Endodermal cell (in vitro differentiated cells): ENCODE measurements at regions not wholly inside any gene's neighbourhood (a gene's known extent, or its start where the extent isn't known, plus 50 kb on each side); places are given as distances from the start of the nearest gene placed in this dataset.

Source experiments
- DNase-seq: peaks from one replicate; pipeline ENCODE4 v3.0.0-alpha.2; 2017
- H3K27ac ChIP-seq: 2 replicates; pipeline ENCODE4 v1.5.1; 2013; ENCODE audit warnings: mild to moderate bottlenecking, low read depth, low read length, moderate library complexity
- H3K27me3 ChIP-seq: 2 replicates; pipeline ENCODE4 v1.6.1; 2013; ENCODE audit warnings: mild to moderate bottlenecking, low read length, moderate library complexity; ENCODE audit not compliant: insufficient read depth, control insufficient read depth, poor library complexity, severe bottlenecking
- H3K36me3 ChIP-seq: 2 replicates; pipeline ENCODE4 v1.7.0; 2013; ENCODE audit warnings: mild to moderate bottlenecking, low read length, moderate library complexity; ENCODE audit not compliant: control insufficient read depth, insufficient read depth
- H3K4me1 ChIP-seq: one replicate; pipeline ENCODE4 v1.7.0; 2013; ENCODE audit warnings: low read length; ENCODE audit not compliant: control insufficient read depth, insufficient read depth
- H3K4me3 ChIP-seq: 2 replicates; pipeline ENCODE4 v1.5.1; 2013; ENCODE audit warnings: mild to moderate bottlenecking, low read length, moderate library complexity
- H3K9ac ChIP-seq: 2 replicates; pipeline ENCODE4 v1.6.1; 2013; ENCODE audit warnings: mild to moderate bottlenecking, low read length, moderate library complexity; ENCODE audit not compliant: poor library complexity, severe bottlenecking; ENCODE audit errors: extremely low read depth
- H3K9me3 ChIP-seq: 2 replicates; pipeline ENCODE4 v1.6.1; 2013; ENCODE audit warnings: mild to moderate bottlenecking, low read length, moderate library complexity; ENCODE audit not compliant: control insufficient read depth
- H3K27ac Mint-ChIP-seq: 2 replicates; pipeline ENCODE4 v1.8.0; 2020; ENCODE audit warnings: mixed read lengths
- H3K27me3 Mint-ChIP-seq: 2 replicates; pipeline ENCODE4 v1.8.0; 2021; ENCODE audit warnings: mild to moderate bottlenecking, mixed read lengths; ENCODE audit not compliant: insufficient read depth
- H3K36me3 Mint-ChIP-seq: 2 replicates; pipeline ENCODE4 v1.8.0; 2020; ENCODE audit warnings: low read depth, mixed read lengths
- H3K4me1 Mint-ChIP-seq: 2 replicates; pipeline ENCODE4 v1.8.0; 2020; ENCODE audit warnings: mixed read lengths
- H3K4me3 Mint-ChIP-seq: 2 replicates; pipeline ENCODE4 v1.8.0; 2020; ENCODE audit warnings: mild to moderate bottlenecking, moderate library complexity, mixed read lengths
- H3K9me3 Mint-ChIP-seq: 2 replicates; pipeline ENCODE4 v1.8.0; 2020; ENCODE audit warnings: mild to moderate bottlenecking, mixed read lengths
- WGBS, 2 experiments: methylation state at CpG; one replicate each; pipeline versions ENCODE4 v1.1.5 to v1.1.7; 2013; ENCODE audit warnings: missing lambda C conversion rate in 2 of 2, mixed read lengths in 1 of 2; ENCODE audit not compliant: insufficient coverage in 1 of 2, insufficient read length in 1 of 2; 5-methylcytosine and 5-hydroxymethylcytosine counted together
- TF ChIP-seq, protein P1 (sequence below): fragments of 200-600 bp; sonication (generic); conservative IDR thresholded peaks from 2 replicates; pipeline ENCODE4 v1.5.0; 2021; ENCODE audit warnings: antibody characterized with exemption, mild to moderate bottlenecking

DNA sequence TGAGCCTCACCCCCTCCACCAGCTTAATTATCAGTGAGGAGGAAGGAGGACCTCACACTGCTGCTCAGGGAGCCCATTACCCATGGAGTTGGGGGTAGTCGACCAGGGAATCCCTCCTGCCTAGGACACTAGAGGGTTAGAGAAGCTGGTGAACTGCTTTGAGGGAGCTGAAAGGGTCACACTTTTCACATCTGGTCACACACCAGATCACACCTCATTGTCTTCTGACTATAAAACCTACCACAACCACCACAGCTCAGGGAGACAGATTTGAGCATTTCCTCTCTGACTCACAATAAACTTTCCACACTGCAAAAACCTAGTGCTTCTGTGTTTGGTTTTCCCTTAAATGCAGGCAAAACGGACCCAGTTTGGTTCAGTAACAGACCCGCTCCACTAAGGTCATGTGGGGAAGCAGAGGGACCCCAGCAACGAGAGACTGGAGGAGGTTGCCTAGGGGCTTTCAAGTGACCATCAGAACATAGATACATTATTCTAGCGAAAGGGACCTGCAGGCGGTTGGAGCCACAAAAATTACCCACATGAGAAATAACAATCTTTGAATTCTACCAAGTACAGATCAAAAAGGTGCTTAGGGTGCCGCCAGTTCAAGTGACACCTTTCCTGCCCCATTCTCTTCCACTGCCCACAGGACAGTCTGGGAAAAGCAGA, 151.4 kb upstream of the AVPR1A start:
- H3K4me3 ChIP-seq, result no peak overlapping the region
- H3K27ac ChIP-seq, result no peak overlapping the region
- peak overlapping the region; percentile 62 for H3K27ac Mint-ChIP-seq
- no peaks in the 10 kb centered on the region for H3K9me3 ChIP-seq
- 91 to 100% methylated on average over 1 to 7 of the region's 7 CpGs for WGBS, 2 experiments
- TF ChIP-seq, protein P1, sequence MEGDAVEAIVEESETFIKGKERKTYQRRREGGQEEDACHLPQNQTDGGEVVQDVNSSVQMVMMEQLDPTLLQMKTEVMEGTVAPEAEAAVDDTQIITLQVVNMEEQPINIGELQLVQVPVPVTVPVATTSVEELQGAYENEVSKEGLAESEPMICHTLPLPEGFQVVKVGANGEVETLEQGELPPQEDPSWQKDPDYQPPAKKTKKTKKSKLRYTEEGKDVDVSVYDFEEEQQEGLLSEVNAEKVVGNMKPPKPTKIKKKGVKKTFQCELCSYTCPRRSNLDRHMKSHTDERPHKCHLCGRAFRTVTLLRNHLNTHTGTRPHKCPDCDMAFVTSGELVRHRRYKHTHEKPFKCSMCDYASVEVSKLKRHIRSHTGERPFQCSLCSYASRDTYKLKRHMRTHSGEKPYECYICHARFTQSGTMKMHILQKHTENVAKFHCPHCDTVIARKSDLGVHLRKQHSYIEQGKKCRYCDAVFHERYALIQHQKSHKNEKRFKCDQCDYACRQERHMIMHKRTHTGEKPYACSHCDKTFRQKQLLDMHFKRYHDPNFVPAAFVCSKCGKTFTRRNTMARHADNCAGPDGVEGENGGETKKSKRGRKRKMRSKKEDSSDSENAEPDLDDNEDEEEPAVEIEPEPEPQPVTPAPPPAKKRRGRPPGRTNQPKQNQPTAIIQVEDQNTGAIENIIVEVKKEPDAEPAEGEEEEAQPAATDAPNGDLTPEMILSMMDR, result no peak
- H3K36me3 Mint-ChIP-seq, result no peaks in the 10 kb centered on the region
- no peaks in the 10 kb centered on the region for H3K9me3 Mint-ChIP-seq
- H3K4me1 ChIP-seq, result no peaks in the 10 kb centered on the region
- no peaks in the 10 kb centered on the region for H3K36me3 ChIP-seq
- H3K27me3 Mint-ChIP-seq, result no peaks in the 10 kb centered on the region
- no peaks in the 10 kb centered on the region for H3K27me3 ChIP-seq
- peaks cover 10% of the 10 kb centered on the region for H3K4me1 Mint-ChIP-seq
- H3K9ac ChIP-seq, result no peak overlapping the region
- H3K4me3 Mint-ChIP-seq, result no peak overlapping the region
- peak; percentile 63 for DNase-seq

DNA sequence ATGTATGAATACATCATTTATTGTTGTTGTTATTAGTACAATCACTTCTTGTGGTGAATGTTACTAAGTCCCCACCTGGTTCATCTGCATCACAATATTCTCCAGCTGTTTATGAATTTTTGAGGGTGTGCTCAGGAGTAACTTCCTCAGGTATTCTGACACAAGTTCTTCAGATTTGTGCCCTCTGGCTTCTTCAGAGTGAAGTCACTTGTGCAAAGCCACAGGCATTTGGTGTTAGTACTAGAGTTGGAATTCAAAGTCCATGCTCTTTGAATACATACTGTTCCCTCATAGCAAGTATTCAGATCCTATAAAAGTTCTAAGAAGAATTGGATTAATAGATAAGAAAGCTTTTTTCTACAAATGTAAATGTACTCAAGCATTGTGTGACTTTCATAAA, 150.3 kb upstream of the AVPR1A start:
- Mint-ChIP-seq H3K4me3 (no peak overlapping the region), H3K27me3 (no peaks in the 10 kb centered on the region), H3K36me3 (no peaks in the 10 kb centered on the region), H3K27ac (no peak overlapping the region), H3K9me3 (no peaks in the 10 kb centered on the region), H3K4me1 (peaks cover 10% of the 10 kb centered on the region)
- no peak for DNase-seq
- Histone ChIP-seq H3K4me3 (no peak overlapping the region), H3K27ac (no peak overlapping the region), H3K27me3 (no peaks in the 10 kb centered on the region), H3K36me3 (no peaks in the 10 kb centered on the region), H3K4me1 (no peaks in the 10 kb centered on the region), H3K9me3 (no peaks in the 10 kb centered on the region), H3K9ac (no peak overlapping the region)
- TF ChIP-seq, protein P1, result no peak

DNA sequence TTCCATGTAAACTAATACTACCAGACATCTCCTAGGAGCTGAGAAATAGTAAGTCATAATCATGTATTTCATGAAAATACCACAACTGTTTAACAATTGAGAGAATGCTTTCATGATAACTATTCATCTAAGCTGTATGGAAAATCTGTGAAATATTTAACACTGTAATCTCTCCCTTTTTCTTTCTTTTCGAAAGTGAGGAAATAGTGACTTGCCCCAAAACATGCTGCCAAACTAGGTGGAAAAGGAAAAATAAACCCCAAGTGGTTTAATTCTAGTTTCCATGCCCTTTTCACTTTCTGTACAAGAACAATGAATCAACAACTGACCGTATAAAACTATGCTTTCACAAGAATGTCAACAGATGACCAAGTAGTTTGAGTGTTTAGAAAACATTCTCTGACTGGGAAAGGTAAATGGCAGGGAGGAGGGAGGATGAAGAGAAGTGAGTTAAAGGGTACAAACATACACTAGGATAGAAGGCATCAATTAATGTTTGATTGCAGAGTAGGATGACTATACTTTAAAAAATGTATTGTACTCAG, 147.5 kb upstream of the AVPR1A start:
- no peaks in the 10 kb centered on the region for H3K36me3 Mint-ChIP-seq
- 79 to 83% methylated on average over 1 to 2 of the region's 2 CpGs for whole genome bisulfite sequencing, 2 experiments
- Histone ChIP-seq H3K4me1 (no peaks in the 10 kb centered on the region), H3K27me3 (no peaks in the 10 kb centered on the region), H3K9me3 (no peaks in the 10 kb centered on the region), H3K9ac (no peak overlapping the region), H3K4me3 (no peak overlapping the region), H3K27ac (no peak overlapping the region), H3K36me3 (no peaks in the 10 kb centered on the region)
- no peak overlapping the region for H3K4me3 Mint-ChIP-seq
- H3K9me3 Mint-ChIP-seq, result no peaks in the 10 kb centered on the region
- TF ChIP-seq, protein P1, result no peak
- H3K27me3 Mint-ChIP-seq, result no peaks in the 10 kb centered on the region
- peaks cover 10% of the 10 kb centered on the region for H3K4me1 Mint-ChIP-seq
- no peak for DNase-seq
- no peak overlapping the region for H3K27ac Mint-ChIP-seq
